ENCODE measurements at regions not wholly inside any gene's neighbourhood (a gene's known extent, or its start where the extent isn't known, plus 50 kb on each side); places are given as distances from the start of the nearest gene placed in this dataset.

- Histone ChIP-seq H3K27ac (ENCODE audit: low read length) (no peak overlapping the region), H3K27me3 (ENCODE audit: low read depth, low read length) (no peaks in the 10 kb centered on the region), H3K4me3 (ENCODE audit: low read depth in 1 of 2, low read length in 2 of 2) (no peak overlapping the region), H3K36me3 (ENCODE audit: control insufficient read depth in 1 of 2, insufficient read depth in 2 of 2, low read length in 2 of 2) (no peaks in the 10 kb centered on the region), H3K4me1 (ENCODE audit: control insufficient read depth in 1 of 2, insufficient read depth in 2 of 2, low read length in 2 of 2) (no peaks in the 10 kb centered on the region), H3K9me3 (ENCODE audit: control insufficient read depth in 1 of 2, low read length in 2 of 2) (no peaks in the 10 kb centered on the region)
Measured at GRCh38 chr11:80625563-80625962, 1184.7 kb upstream of the TENM4 start.

GRCh38 chr11:80621871-80622270, 1181.0 kb upstream of the TENM4 start:
- no peaks in the 10 kb centered on the region for H3K36me3 ChIP-seq (ENCODE audit: control insufficient read depth in 1 of 2, insufficient read depth in 2 of 2, low read length in 2 of 2)
- no peaks in the 10 kb centered on the region for H3K4me1 ChIP-seq (ENCODE audit: control insufficient read depth in 1 of 2, insufficient read depth in 2 of 2, low read length in 2 of 2)
- no peak overlapping the region for H3K27ac ChIP-seq (ENCODE audit: low read length)

GRCh38 chr11:80620867-80621266, 1180.0 kb upstream of the TENM4 start:
- H3K4me3 ChIP-seq (ENCODE audit: low read depth in 1 of 2, low read length in 2 of 2): no peak overlapping the region
- no peak overlapping the region for H3K27ac ChIP-seq (ENCODE audit: low read length)
- no peaks in the 10 kb centered on the region for H3K9me3 ChIP-seq (ENCODE audit: control insufficient read depth in 1 of 2, low read length in 2 of 2)
- no peaks in the 10 kb centered on the region for H3K36me3 ChIP-seq (ENCODE audit: control insufficient read depth in 1 of 2, insufficient read depth in 2 of 2, low read length in 2 of 2)
- no peaks in the 10 kb centered on the region for H3K27me3 ChIP-seq (ENCODE audit: low read depth, low read length)
- no peaks in the 10 kb centered on the region for H3K4me1 ChIP-seq (ENCODE audit: control insufficient read depth in 1 of 2, insufficient read depth in 2 of 2, low read length in 2 of 2)

More at GRCh38 chr11:80621871-80622270, 1181.0 kb upstream of the TENM4 start:
- Histone ChIP-seq H3K27me3 (ENCODE audit: low read depth, low read length) (no peaks in the 10 kb centered on the region), H3K4me3 (ENCODE audit: low read depth in 1 of 2, low read length in 2 of 2) (no peak overlapping the region), H3K9me3 (ENCODE audit: control insufficient read depth in 1 of 2, low read length in 2 of 2) (no peaks in the 10 kb centered on the region)

- Histone ChIP-seq H3K9me3 (ENCODE audit: control insufficient read depth in 1 of 2, low read length in 2 of 2) (no peaks in the 10 kb centered on the region), H3K27me3 (ENCODE audit: low read depth, low read length) (no peaks in the 10 kb centered on the region), H3K4me1 (ENCODE audit: control insufficient read depth in 1 of 2, insufficient read depth in 2 of 2, low read length in 2 of 2) (no peaks in the 10 kb centered on the region), H3K36me3 (ENCODE audit: control insufficient read depth in 1 of 2, insufficient read depth in 2 of 2, low read length in 2 of 2) (no peaks in the 10 kb centered on the region), H3K27ac (ENCODE audit: low read length) (no peak overlapping the region), H3K4me3 (ENCODE audit: low read depth in 1 of 2, low read length in 2 of 2) (no peak overlapping the region)
Measured at GRCh38 chr11:80617156-80617555, 1176.3 kb upstream of the TENM4 start.

DNA sequence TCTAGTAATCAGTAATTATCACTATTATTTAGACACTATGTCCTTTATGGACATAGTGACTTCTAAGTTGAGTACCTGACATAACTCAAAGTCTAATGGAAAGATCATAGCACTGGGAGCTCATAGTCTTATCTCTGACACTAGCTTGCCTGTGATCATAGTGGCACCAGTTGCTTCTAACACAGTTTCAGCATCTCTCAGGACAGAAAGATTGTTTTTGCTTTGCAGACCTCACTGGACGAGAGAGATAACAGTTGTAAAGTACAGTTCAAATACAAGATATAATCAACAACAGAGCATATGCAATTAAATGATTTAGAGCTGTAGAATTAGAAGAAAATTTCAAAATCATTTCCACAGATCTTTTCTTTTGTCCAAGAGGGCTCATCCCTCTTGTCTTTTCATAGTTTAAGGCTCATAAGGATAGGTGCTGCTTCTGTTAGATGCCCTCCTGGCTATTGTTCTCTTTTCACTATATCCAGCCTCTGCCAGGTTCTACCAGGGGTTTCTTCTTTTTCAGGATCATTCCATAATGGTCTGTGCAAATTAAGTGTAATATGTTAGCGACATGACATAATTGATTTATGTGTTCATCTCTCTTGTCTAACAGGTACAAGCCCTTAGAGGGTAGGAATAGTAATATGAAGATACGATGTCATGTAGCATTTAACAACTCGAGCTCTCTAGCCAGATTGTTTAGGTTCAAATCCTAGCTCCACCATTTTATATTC, 1175.4 kb upstream of the TENM4 start:
- Histone ChIP-seq H3K27me3 (ENCODE audit: low read depth, low read length) (no peaks in the 10 kb centered on the region), H3K4me3 (ENCODE audit: low read depth in 1 of 2, low read length in 2 of 2) (no peak overlapping the region), H3K4me1 (ENCODE audit: control insufficient read depth in 1 of 2, insufficient read depth in 2 of 2, low read length in 2 of 2) (no peaks in the 10 kb centered on the region)

GRCh38 chr11:80613655-80614054, 1172.8 kb upstream of the TENM4 start:
- H3K27me3 ChIP-seq (ENCODE audit: low read depth, low read length): no peaks in the 10 kb centered on the region
- H3K36me3 ChIP-seq (ENCODE audit: control insufficient read depth in 1 of 2, insufficient read depth in 2 of 2, low read length in 2 of 2): no peaks in the 10 kb centered on the region
- no peaks in the 10 kb centered on the region for H3K4me1 ChIP-seq (ENCODE audit: control insufficient read depth in 1 of 2, insufficient read depth in 2 of 2, low read length in 2 of 2)
- no peaks in the 10 kb centered on the region for H3K9me3 ChIP-seq (ENCODE audit: control insufficient read depth in 1 of 2, low read length in 2 of 2)
- no peak overlapping the region for H3K4me3 ChIP-seq (ENCODE audit: low read depth in 1 of 2, low read length in 2 of 2)
- H3K27ac ChIP-seq (ENCODE audit: low read length): no peak overlapping the region

More for the DNA sequence above, 1175.4 kb upstream of the TENM4 start:
- no peaks in the 10 kb centered on the region for H3K36me3 ChIP-seq (ENCODE audit: control insufficient read depth in 1 of 2, insufficient read depth in 2 of 2, low read length in 2 of 2)
- no peak overlapping the region for H3K27ac ChIP-seq (ENCODE audit: low read length)
- no peaks in the 10 kb centered on the region for H3K9me3 ChIP-seq (ENCODE audit: control insufficient read depth in 1 of 2, low read length in 2 of 2)

DNA sequence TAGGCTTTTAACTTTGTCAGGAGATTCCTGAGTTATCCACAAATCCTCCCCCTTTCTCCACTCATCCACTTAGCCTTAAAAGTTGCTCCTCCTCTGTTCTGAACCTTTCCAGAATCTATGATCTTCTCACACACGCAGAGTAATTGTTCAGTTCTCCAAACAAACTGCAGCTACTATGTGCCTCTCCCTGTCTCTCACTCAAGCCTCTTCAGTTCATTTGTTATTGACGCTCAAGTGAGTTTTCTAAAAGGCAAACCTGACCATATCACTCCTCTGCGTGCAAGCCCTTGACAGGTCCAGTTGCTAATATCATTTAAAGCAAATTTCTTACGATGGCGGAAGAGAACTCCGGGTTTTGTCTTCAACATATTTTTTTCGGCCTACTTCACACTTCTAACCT, 1169.7 kb upstream of the TENM4 start:
- H3K27me3 ChIP-seq (ENCODE audit: low read depth, low read length): no peaks in the 10 kb centered on the region
- H3K9me3 ChIP-seq (ENCODE audit: control insufficient read depth in 1 of 2, low read length in 2 of 2): no peaks in the 10 kb centered on the region
- H3K4me3 ChIP-seq (ENCODE audit: low read depth in 1 of 2, low read length in 2 of 2): no peak overlapping the region
- H3K36me3 ChIP-seq (ENCODE audit: control insufficient read depth in 1 of 2, insufficient read depth in 2 of 2, low read length in 2 of 2): no peaks in the 10 kb centered on the region
- no peaks in the 10 kb centered on the region for H3K4me1 ChIP-seq (ENCODE audit: control insufficient read depth in 1 of 2, insufficient read depth in 2 of 2, low read length in 2 of 2)
- H3K27ac ChIP-seq (ENCODE audit: low read length): no peak overlapping the region

GRCh38 chr11:80603472-80603871, 1162.6 kb upstream of the TENM4 start:
- no peaks in the 10 kb centered on the region for H3K27me3 ChIP-seq (ENCODE audit: low read depth, low read length)
- no peak overlapping the region for H3K27ac ChIP-seq (ENCODE audit: low read length)

GRCh38 chr11:80598905-80599304, 1158.1 kb upstream of the TENM4 start:
- no peak overlapping the region for H3K27ac ChIP-seq (ENCODE audit: low read length)
- no peaks in the 10 kb centered on the region for H3K9me3 ChIP-seq (ENCODE audit: control insufficient read depth in 1 of 2, low read length in 2 of 2)
- no peak overlapping the region for H3K4me3 ChIP-seq (ENCODE audit: low read depth in 1 of 2, low read length in 2 of 2)
- H3K27me3 ChIP-seq (ENCODE audit: low read depth, low read length): no peaks in the 10 kb centered on the region
- no peaks in the 10 kb centered on the region for H3K36me3 ChIP-seq (ENCODE audit: control insufficient read depth in 1 of 2, insufficient read depth in 2 of 2, low read length in 2 of 2)
- H3K4me1 ChIP-seq (ENCODE audit: control insufficient read depth in 1 of 2, insufficient read depth in 2 of 2, low read length in 2 of 2): no peaks in the 10 kb centered on the region

More at GRCh38 chr11:80603472-80603871, 1162.6 kb upstream of the TENM4 start:
- no peaks in the 10 kb centered on the region for H3K9me3 ChIP-seq (ENCODE audit: control insufficient read depth in 1 of 2, low read length in 2 of 2)
- H3K36me3 ChIP-seq (ENCODE audit: control insufficient read depth in 1 of 2, insufficient read depth in 2 of 2, low read length in 2 of 2): no peaks in the 10 kb centered on the region
- no peaks in the 10 kb centered on the region for H3K4me1 ChIP-seq (ENCODE audit: control insufficient read depth in 1 of 2, insufficient read depth in 2 of 2, low read length in 2 of 2)
- no peak overlapping the region for H3K4me3 ChIP-seq (ENCODE audit: low read depth in 1 of 2, low read length in 2 of 2)

DNA sequence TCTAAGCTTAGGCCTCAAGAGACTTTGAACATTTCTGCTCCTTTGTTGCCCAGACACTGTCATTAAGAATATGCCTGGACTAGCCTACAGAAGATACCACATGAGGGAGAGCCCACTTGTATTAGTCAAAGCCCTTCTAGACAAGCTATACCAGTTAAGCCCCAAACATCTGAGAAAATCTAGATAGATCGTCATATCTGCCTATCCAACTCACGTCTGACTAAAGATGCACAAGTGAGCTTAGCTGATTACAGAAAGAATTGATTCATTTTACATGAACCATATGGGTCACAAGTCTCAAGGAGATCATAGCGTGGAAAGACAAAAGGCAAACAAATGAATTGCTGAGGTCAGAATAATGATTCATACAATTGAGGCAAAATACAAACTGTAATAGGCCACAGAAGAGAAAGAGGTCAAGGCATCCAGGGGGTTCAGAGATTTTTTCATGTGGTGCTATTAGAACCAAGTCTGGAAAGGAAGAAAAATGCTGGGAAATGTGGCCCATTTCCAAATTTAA, 1155.5 kb upstream of the TENM4 start:
- Histone ChIP-seq H3K4me3 (ENCODE audit: low read depth in 1 of 2, low read length in 2 of 2) (no peak overlapping the region), H3K27me3 (ENCODE audit: low read depth, low read length) (no peaks in the 10 kb centered on the region), H3K4me1 (ENCODE audit: control insufficient read depth in 1 of 2, insufficient read depth in 2 of 2, low read length in 2 of 2) (no peaks in the 10 kb centered on the region), H3K27ac (ENCODE audit: low read length) (no peak overlapping the region), H3K9me3 (ENCODE audit: control insufficient read depth in 1 of 2, low read length in 2 of 2) (no peaks in the 10 kb centered on the region), H3K36me3 (ENCODE audit: control insufficient read depth in 1 of 2, insufficient read depth in 2 of 2, low read length in 2 of 2) (no peaks in the 10 kb centered on the region)

GRCh38 chr11:80595011-80595410, 1154.2 kb upstream of the TENM4 start:
- no peaks in the 10 kb centered on the region for H3K27me3 ChIP-seq (ENCODE audit: low read depth, low read length)
- no peaks in the 10 kb centered on the region for H3K4me1 ChIP-seq (ENCODE audit: control insufficient read depth in 1 of 2, insufficient read depth in 2 of 2, low read length in 2 of 2)
- no peak overlapping the region for H3K27ac ChIP-seq (ENCODE audit: low read length)
- H3K9me3 ChIP-seq (ENCODE audit: control insufficient read depth in 1 of 2, low read length in 2 of 2): no peaks in the 10 kb centered on the region
- H3K4me3 ChIP-seq (ENCODE audit: low read depth in 1 of 2, low read length in 2 of 2): no peak overlapping the region
- H3K36me3 ChIP-seq (ENCODE audit: control insufficient read depth in 1 of 2, insufficient read depth in 2 of 2, low read length in 2 of 2): no peaks in the 10 kb centered on the region

Measured in muscle layer of duodenum (tissue), 2 donors.